Trophoblast cell (in vitro differentiated cells and primary cell): ENCODE measurements at regions not wholly inside any gene's neighbourhood (a gene's known extent, or its start where the extent isn't known, plus 50 kb on each side); places are given as distances from the start of the nearest gene placed in this dataset.

Experiments used
- DNase-seq, 2 donors: peaks; one replicate each; pipeline ENCODE4 v3.0.0-alpha.2; 2016
- H2AFZ ChIP-seq: 2 replicates; pipeline ENCODE4 v1.6.1; 2013; ENCODE audit warnings: low read length, moderate library complexity, mild to moderate bottlenecking; ENCODE audit not compliant: insufficient read depth, poor library complexity
- H2AK5ac ChIP-seq: 2 replicates; pipeline ENCODE4 v1.6.1; 2013; ENCODE audit warnings: mild to moderate bottlenecking, low read length
- H2BK120ac ChIP-seq: 2 replicates; pipeline ENCODE4 v1.6.1; 2013; ENCODE audit warnings: low read length, mild to moderate bottlenecking, moderate library complexity; ENCODE audit not compliant: insufficient read depth, poor library complexity
- H2BK12ac ChIP-seq: 2 replicates; pipeline ENCODE4 v1.6.1; 2013; ENCODE audit warnings: mild to moderate bottlenecking, low read length, moderate library complexity
- H2BK5ac ChIP-seq: 2 replicates; pipeline ENCODE4 v1.6.1; 2013; ENCODE audit warnings: low read length, low read depth, moderate library complexity, mild to moderate bottlenecking; ENCODE audit not compliant: poor library complexity
- H3K14ac ChIP-seq: 2 replicates; pipeline ENCODE4 v1.6.1; 2013; ENCODE audit warnings: mild to moderate bottlenecking, low read length
- H3K18ac ChIP-seq: 2 replicates; pipeline ENCODE4 v1.6.1; 2013; ENCODE audit warnings: mild to moderate bottlenecking, low read length
- H3K23ac ChIP-seq: 2 replicates; pipeline ENCODE4 v1.6.1; 2013; ENCODE audit warnings: low read length
- H3K27ac ChIP-seq: 2 replicates; pipeline ENCODE4 v1.5.1; 2013; ENCODE audit warnings: low read depth, mild to moderate bottlenecking, inconsistent platforms, low read length, moderate library complexity
- H3K27me3 ChIP-seq: 2 replicates; pipeline ENCODE4 v1.6.1; 2013; ENCODE audit warnings: inconsistent platforms, mild to moderate bottlenecking, low read length, moderate library complexity; ENCODE audit not compliant: insufficient read depth
- H3K36me3 ChIP-seq, 2 experiments: 1 replicate in 1 of 2; 2 replicates in 1 of 2; pipeline ENCODE4 v1.6.1; 2013; ENCODE audit warnings: low read length in 2 of 2, mild to moderate bottlenecking in 2 of 2, moderate library complexity in 1 of 2; ENCODE audit not compliant: insufficient read depth in 2 of 2, control insufficient read depth in 1 of 2
- H3K4ac ChIP-seq: 2 replicates; pipeline ENCODE4 v1.6.1; 2013; ENCODE audit warnings: low read depth, mild to moderate bottlenecking, low read length, moderate library complexity
- H3K4me1 ChIP-seq, 2 experiments: 1 replicate in 1 of 2; 2 replicates in 1 of 2; pipeline ENCODE4 v1.6.1; 2013; ENCODE audit warnings: low read length in 2 of 2, mild to moderate bottlenecking in 2 of 2, moderate library complexity in 1 of 2; ENCODE audit not compliant: insufficient read depth in 2 of 2, control insufficient read depth in 1 of 2
- H3K4me2 ChIP-seq: 2 replicates; pipeline ENCODE4 v1.6.1; 2013; ENCODE audit warnings: inconsistent platforms, mild to moderate bottlenecking, low read length, moderate library complexity
- H3K4me3 ChIP-seq: 2 replicates; pipeline ENCODE4 v1.5.1; 2013; ENCODE audit warnings: mild to moderate bottlenecking, low read depth, low read length, inconsistent platforms
- H3K79me1 ChIP-seq: one replicate; pipeline ENCODE4 v1.6.1; 2013; ENCODE audit warnings: low read length
- H3K79me2 ChIP-seq: 2 replicates; pipeline ENCODE4 v1.6.1; 2013; ENCODE audit warnings: low read length, mild to moderate bottlenecking; ENCODE audit not compliant: control insufficient read depth, insufficient read depth, poor library complexity
- H3K9ac ChIP-seq: 2 replicates; pipeline ENCODE4 v1.6.1; 2013; ENCODE audit warnings: mild to moderate bottlenecking, low read length
- H3K9me3 ChIP-seq: 2 replicates; pipeline ENCODE4 v1.6.1; 2013; ENCODE audit warnings: low read depth, mild to moderate bottlenecking, control low read depth, inconsistent platforms, low read length; ENCODE audit not compliant: insufficient read depth
- H4K12ac ChIP-seq: 2 replicates; pipeline ENCODE4 v1.6.1; 2013; ENCODE audit warnings: low read depth, mild to moderate bottlenecking, low read length, moderate library complexity
- H4K8ac ChIP-seq: 2 replicates; pipeline ENCODE4 v1.6.1; 2013; ENCODE audit warnings: low read depth, mild to moderate bottlenecking, low read length, moderate library complexity
- H4K91ac ChIP-seq: one replicate; pipeline ENCODE4 v1.6.1; 2013; ENCODE audit warnings: low read depth, mild to moderate bottlenecking, low read length, moderate library complexity
- WGBS: extraction: QIAGEN DNeasy Blood & Tissue Kit; methylation state at CpG from one replicate; pipeline ENCODE4 v1.1.7; 2013; ENCODE audit warnings: missing lambda C conversion rate; ENCODE audit not compliant: insufficient read length, insufficient coverage; ENCODE audit errors: extremely low coverage; 5-methylcytosine and 5-hydroxymethylcytosine counted together

GRCh38 chr2:2472881-2473280 lies 141.8 kb upstream of the MYT1L start:
- H3K79me2 ChIP-seq = no peaks in the 10 kb centered on the region
- no peaks in the 10 kb centered on the region for H3K79me1 ChIP-seq
- no peak overlapping the region for H2BK12ac ChIP-seq
- no peak overlapping the region for H2BK120ac ChIP-seq
- no peak overlapping the region for H4K8ac ChIP-seq
- no peak overlapping the region for H3K9ac ChIP-seq
- no peaks in the 10 kb centered on the region for H3K36me3 ChIP-seq
- no peak overlapping the region for H3K23ac ChIP-seq
- H3K4me1 ChIP-seq = no peaks in the 10 kb centered on the region
- H2AK5ac ChIP-seq = no peak overlapping the region
- no peak overlapping the region for H2AFZ ChIP-seq
- WGBS = no CpG with 5 or more reads among the region's 12 CpGs
- H3K14ac ChIP-seq = no peak overlapping the region
- DNase-seq = no peak
- H3K4me3 ChIP-seq = no peak overlapping the region
- H2BK5ac ChIP-seq = no peak overlapping the region
- H3K27me3 ChIP-seq = no peaks in the 10 kb centered on the region
- no peaks in the 10 kb centered on the region for H3K9me3 ChIP-seq
- H3K27ac ChIP-seq = no peak overlapping the region
- no peak overlapping the region for H4K12ac ChIP-seq
- no peak overlapping the region for H3K4ac ChIP-seq
- no peak overlapping the region for H3K4me2 ChIP-seq
- H3K18ac ChIP-seq = no peak overlapping the region
- H4K91ac ChIP-seq = no peak overlapping the region

GRCh38 chr2:2472044-2472443 lies 141.0 kb upstream of the MYT1L start:
- Histone ChIP-seq H4K12ac (no peak overlapping the region), H3K27ac (no peak overlapping the region), H3K4me2 (no peak overlapping the region), H4K8ac (no peak overlapping the region), H4K91ac (no peak overlapping the region), H3K79me1 (no peaks in the 10 kb centered on the region), H2AK5ac (no peak overlapping the region), H3K9me3 (no peaks in the 10 kb centered on the region), H3K4me1 (no peaks in the 10 kb centered on the region), H2AFZ (no peak overlapping the region), H2BK120ac (no peak overlapping the region), H3K14ac (no peak overlapping the region), H3K36me3 (no peaks in the 10 kb centered on the region), H3K79me2 (no peaks in the 10 kb centered on the region), H3K27me3 (no peaks in the 10 kb centered on the region), H2BK5ac (no peak overlapping the region), H3K23ac (peak overlapping the region; percentile 63), H3K18ac (no peak overlapping the region), H3K4me3 (no peak overlapping the region), H3K9ac (peak overlapping the region; percentile 57), H2BK12ac (no peak overlapping the region), H3K4ac (no peak overlapping the region)
- DNase-seq = no peak
- no CpG with 5 or more reads among the region's 11 CpGs for WGBS

GRCh38 chr2:2466534-2466933 lies 135.5 kb upstream of the MYT1L start:
- Histone ChIP-seq H4K12ac (no peak overlapping the region), H3K14ac (no peak overlapping the region)
- no CpG with 5 or more reads among the region's 9 CpGs for WGBS

GRCh38 chr2:2464643-2465042 lies 133.6 kb upstream of the MYT1L start:
- H3K14ac ChIP-seq = no peak overlapping the region

More at GRCh38 chr2:2466534-2466933, 135.5 kb upstream of the MYT1L start:
- Histone ChIP-seq H4K91ac (no peak overlapping the region), H3K27ac (no peak overlapping the region), H2BK12ac (no peak overlapping the region), H3K9ac (no peak overlapping the region), H3K9me3 (no peaks in the 10 kb centered on the region), H2BK120ac (no peak overlapping the region), H3K79me1 (no peaks in the 10 kb centered on the region), H2AK5ac (no peak overlapping the region), H2AFZ (no peak overlapping the region), H3K4me1 (no peaks in the 10 kb centered on the region), H3K27me3 (no peaks in the 10 kb centered on the region), H3K18ac (no peak overlapping the region), H3K23ac (no peak overlapping the region), H3K4me2 (no peak overlapping the region), H3K36me3 (no peaks in the 10 kb centered on the region), H3K79me2 (peaks cover 2% of the 10 kb centered on the region), H2BK5ac (no peak overlapping the region), H3K4ac (no peak overlapping the region), H4K8ac (no peak overlapping the region), H3K4me3 (no peak overlapping the region)
- DNase-seq = no peak

More at GRCh38 chr2:2464643-2465042, 133.6 kb upstream of the MYT1L start:
- Histone ChIP-seq H3K4me1 (no peaks in the 10 kb centered on the region), H4K91ac (no peak overlapping the region), H3K9me3 (no peaks in the 10 kb centered on the region), H3K4ac (no peak overlapping the region), H3K27ac (no peak overlapping the region), H3K23ac (no peak overlapping the region), H3K4me2 (no peak overlapping the region), H3K27me3 (no peaks in the 10 kb centered on the region), H3K79me2 (peaks cover 2% of the 10 kb centered on the region), H2BK5ac (no peak overlapping the region), H2AK5ac (no peak overlapping the region), H2BK120ac (no peak overlapping the region), H2AFZ (no peak overlapping the region), H3K36me3 (no peaks in the 10 kb centered on the region), H2BK12ac (no peak overlapping the region), H3K4me3 (no peak overlapping the region), H3K18ac (no peak overlapping the region), H4K8ac (no peak overlapping the region), H3K79me1 (no peaks in the 10 kb centered on the region), H3K9ac (no peak overlapping the region), H4K12ac (no peak overlapping the region)
- peak in 1 of 2 donors; percentile 9 for DNase-seq
- no CpG with 5 or more reads among the region's 6 CpGs for WGBS
